Ascending aorta (tissue), 2 donors: ENCODE measurements at regions not wholly inside any gene's neighbourhood (a gene's known extent, or its start where the extent isn't known, plus 50 kb on each side); places are given as distances from the start of the nearest gene placed in this dataset.

Source experiments
- DNase-seq, 2 donors: peaks; one replicate each; pipeline ENCODE4 v3.0.0-alpha.2; 2019; ENCODE audit warnings: low spot score in 2 of 2
- H3K27ac ChIP-seq, 2 donors: fragments of 200-600 bp; sonication (generic); one replicate each; pipeline ENCODE4 v1.5.1; 2016 to 2017; ENCODE audit warnings: mild to moderate bottlenecking in 1 of 2
- H3K27me3 ChIP-seq: fragments of 200-600 bp; sonication (generic); one replicate; pipeline ENCODE4 v1.5.1; 2017
- H3K36me3 ChIP-seq, 2 donors: fragments of 200-600 bp; sonication (generic); one replicate each; pipeline ENCODE4 v1.5.1; 2016
- H3K4me1 ChIP-seq, 2 donors: fragments of 200-600 bp; sonication (generic); one replicate each; pipeline ENCODE4 v1.5.1; 2016 to 2017; ENCODE audit warnings: mild to moderate bottlenecking in 1 of 2
- H3K4me3 ChIP-seq, 2 donors: fragments of 200-600 bp; sonication (generic); one replicate each; pipeline ENCODE4 v1.5.1; 2016 to 2017; ENCODE audit warnings: mild to moderate bottlenecking in 1 of 2
- H3K9me3 ChIP-seq, 2 donors: fragments of 200-600 bp; sonication (generic); one replicate each; pipeline ENCODE4 v1.5.1; 2016
- CTCF ChIP-seq, 3 experiments: fragments of 200-600 bp in 2 of 3; fragments of 450-650 bp in 1 of 3; sonication (generic) in 2 of 3; IDR thresholded peaks; one replicate each; pipeline ENCODE4 v1.5.1; 2016 to 2019; ENCODE audit warnings: antibody characterized with exemption in 3 of 3, mild to moderate bottlenecking in 1 of 3, moderate library complexity in 1 of 3
- intact Hi-C: fragments of 100-400 bp; cut with DNase I; formaldehyde crosslinking; loops from one replicate; pipeline ENCODE4 v1.15.1; 2023

DNA sequence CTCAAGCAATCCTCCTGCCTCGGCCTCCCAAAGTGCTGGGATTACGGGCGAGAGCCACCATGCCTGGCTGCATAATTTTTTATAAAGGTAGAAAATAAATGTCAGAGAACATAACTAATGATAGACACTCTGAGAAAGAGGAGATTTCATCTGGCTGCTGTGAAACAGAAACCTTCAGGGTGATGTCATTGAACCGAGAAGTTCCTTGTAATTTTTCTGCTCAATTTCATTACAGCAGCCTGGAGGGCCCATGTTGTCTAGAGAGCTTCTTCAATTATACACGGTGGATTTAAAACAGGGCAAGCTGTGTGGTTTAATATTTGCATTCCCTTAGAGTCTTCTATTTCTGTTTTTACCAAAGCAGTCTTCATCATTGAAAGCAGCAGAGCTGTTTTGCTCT lies 64.3 kb upstream of the MORC3 start:
- H3K36me3 ChIP-seq = peaks cover 4 to 42% of the 10 kb centered on the region in 2 donors
- H3K27ac ChIP-seq = no peak overlapping the region
- no peak overlapping the region for H3K4me3 ChIP-seq
- H3K27me3 ChIP-seq = no peaks in the 10 kb centered on the region
- peaks cover 0 to 5% of the 10 kb centered on the region in 2 donors for H3K4me1 ChIP-seq
- DNase-seq = no peak
- no peak for TF ChIP-seq CTCF (IDR thresholded peaks at IDR 0.05)
- no peaks in the 10 kb centered on the region for H3K9me3 ChIP-seq
- intact Hi-C loops = no loop called here

- intact Hi-C loops = no loop called here
- Histone ChIP-seq H3K9me3 (no peaks in the 10 kb centered on the region), H3K4me3 (no peak overlapping the region), H3K4me1 (peaks cover 0 to 5% of the 10 kb centered on the region in 2 donors), H3K27me3 (no peaks in the 10 kb centered on the region), H3K27ac (no peak overlapping the region), H3K36me3 (peaks cover 0 to 25% of the 10 kb centered on the region in 2 donors)
- DNase-seq = no peak
- TF ChIP-seq CTCF (IDR thresholded peaks at IDR 0.05) = no peak
These were observed 62.3 kb upstream of the MORC3 start for GRCh38 chr21:36257657-36258056.

DNA sequence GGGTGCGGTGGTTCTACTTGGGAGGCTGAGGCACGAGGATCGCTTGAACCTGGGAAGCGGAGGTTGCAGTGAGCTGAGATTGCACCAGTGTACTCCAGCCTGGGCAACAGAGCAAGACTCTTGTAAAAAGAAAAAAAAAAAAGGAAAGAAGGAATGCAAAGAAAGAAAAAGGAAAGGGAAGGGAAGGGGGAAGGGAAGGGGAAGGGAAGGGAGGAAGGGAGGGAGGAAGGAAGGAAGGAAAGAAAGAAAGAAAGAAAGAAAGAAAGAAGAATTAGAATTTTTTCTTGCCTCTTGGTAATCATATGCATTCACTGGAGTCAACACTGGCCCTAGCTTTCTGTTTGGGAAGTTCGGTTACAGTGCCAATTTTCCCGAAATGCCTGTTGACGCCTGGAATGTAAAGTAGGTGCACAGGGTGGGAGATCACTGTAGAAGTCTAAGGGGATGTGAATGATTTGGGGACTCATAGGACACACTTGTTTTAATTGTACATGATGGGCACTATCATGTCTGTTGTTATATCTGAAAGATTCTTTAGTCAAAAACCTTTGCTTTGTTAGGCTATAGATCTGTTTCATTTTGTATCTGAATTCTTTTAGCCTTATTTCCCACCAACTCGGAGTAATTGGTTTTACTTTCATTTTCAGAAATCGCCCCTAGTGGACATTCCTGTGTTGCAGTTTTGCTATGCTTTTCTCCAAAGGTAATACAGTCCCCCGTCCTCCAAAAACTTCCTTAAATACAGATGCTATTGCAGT lies 59.8 kb upstream of the MORC3 start:
- Histone ChIP-seq H3K4me3 (peak overlapping the region; percentile 55 to 66), H3K9me3 (no peaks in the 10 kb centered on the region), H3K4me1 (peaks cover 0 to 5% of the 10 kb centered on the region in 2 donors), H3K27me3 (no peaks in the 10 kb centered on the region), H3K27ac (peak overlapping the region; percentile 56 to 69), H3K36me3 (peaks cover 0 to 23% of the 10 kb centered on the region in 2 donors)
- DNase-seq = peak in 1 of 2 donors; percentile 69
- TF ChIP-seq CTCF (IDR thresholded peaks at IDR 0.05) = peak; percentile 47 to 73 (median 71)
- intact Hi-C loops = loop anchor here (5.0 kb wide), 1 partner anchor 103 kb away; the partner anchor contains the start of gene DOP1B

GRCh38 chr21:36260802-36261201 lies 59.2 kb upstream of the MORC3 start:
- Histone ChIP-seq H3K9me3 (no peaks in the 10 kb centered on the region), H3K27me3 (no peaks in the 10 kb centered on the region), H3K27ac (peak overlapping the region; percentile 56 to 69), H3K4me1 (peaks cover 0 to 5% of the 10 kb centered on the region in 2 donors), H3K36me3 (peaks cover 0 to 23% of the 10 kb centered on the region in 2 donors), H3K4me3 (peak overlapping the region; percentile 55 to 66)
- peak in 1 of 3 experiments; percentile 2 for TF ChIP-seq CTCF (IDR thresholded peaks at IDR 0.05)
- no peak for DNase-seq
- intact Hi-C loops = loop anchor here (5.0 kb wide), 1 partner anchor 104 kb away; the partner anchor contains the start of gene DOP1B

GRCh38 chr21:36261459-36261858 lies 58.5 kb upstream of the MORC3 start:
- H3K27me3 ChIP-seq = no peaks in the 10 kb centered on the region
- DNase-seq = no peak
- H3K4me1 ChIP-seq = peaks cover 0 to 5% of the 10 kb centered on the region in 2 donors
- no peak overlapping the region for H3K4me3 ChIP-seq
- peaks cover 0 to 18% of the 10 kb centered on the region in 2 donors for H3K36me3 ChIP-seq
- H3K27ac ChIP-seq = no peak overlapping the region
- no peaks in the 10 kb centered on the region for H3K9me3 ChIP-seq
- no peak for TF ChIP-seq CTCF (IDR thresholded peaks at IDR 0.05)
- intact Hi-C loops = loop anchor here (5.0 kb wide), 1 partner anchor 104 kb away; the partner anchor contains the start of gene DOP1B
